A549 (cell line): ENCODE measurements at regions not wholly inside any gene's neighbourhood (a gene's known extent, or its start where the extent isn't known, plus 50 kb on each side); places are given as distances from the start of the nearest gene placed in this dataset.
"Not testable (repeated sequence)": the region's sequence is repeated elsewhere in the genome, so short reads cannot be mapped to it uniquely, and the experiment has no call there.

Experiments used
- CHD2 ChIP-seq: fragments of 150-350 bp; IDR thresholded peaks from 2 replicates; pipeline ENCODE4 v1.6.1; 2014; ENCODE audit warnings: low read length; ENCODE audit not compliant: partially characterized antibody
- CTCF ChIP-seq: fragments of >200 bp; sonication (Bioruptor Twin); formaldehyde crosslinking; IDR thresholded peaks from 3 replicates; pipeline ENCODE4 v1.5.1; 2016
- EP300 ChIP-seq, 2 experiments: fragments of >200 bp; sonication (Bioruptor Twin); formaldehyde crosslinking; IDR thresholded peaks; 2 replicates in 1 of 2; 3 replicates in 1 of 2; pipeline ENCODE4 v1.6.1; 2016 to 2017
- JUNB ChIP-seq: fragments of >200 bp; sonication (Bioruptor Twin); formaldehyde crosslinking; IDR thresholded peaks from 2 replicates; pipeline ENCODE4 v1.6.1; 2016
- MAX ChIP-seq: IDR thresholded peaks from 2 replicates; pipeline ENCODE4 v1.6.1; 2012
- MAZ ChIP-seq: fragments of 150-350 bp; IDR thresholded peaks from 2 replicates; pipeline ENCODE4 v1.6.1; 2014; ENCODE audit warnings: antibody characterized with exemption, low read depth, low read length, borderline replicate concordance
- POLR2A ChIP-seq: IDR thresholded peaks from 2 replicates; pipeline ENCODE4 v1.6.1; 2012; ENCODE audit warnings: mild to moderate bottlenecking, low read length
- RAD21 ChIP-seq, 2 experiments: fragments of >200 bp in 1 of 2; sonication (Bioruptor Twin) in 1 of 2; formaldehyde crosslinking in 1 of 2; IDR thresholded peaks in 1 of 2; conservative IDR thresholded peaks in 1 of 2; 2 replicates in 1 of 2; 3 replicates in 1 of 2; pipeline ENCODE4 v1.6.1; 2012 to 2018; ENCODE audit warnings: inconsistent platforms in 1 of 2
- RFX5 ChIP-seq: fragments of 450-650 bp; IDR thresholded peaks from 2 replicates; pipeline ENCODE4 v1.7.1; 2014; ENCODE audit warnings: antibody characterized with exemption, mild to moderate bottlenecking, moderate library complexity
- SMC3 ChIP-seq: fragments of >200 bp; sonication (Bioruptor Twin); formaldehyde crosslinking; IDR thresholded peaks from 3 replicates; pipeline ENCODE4 v1.6.1; 2018; ENCODE audit warnings: inconsistent platforms
- ZFP36 ChIP-seq: fragments of 450-650 bp; IDR thresholded peaks from 2 replicates; pipeline ENCODE4 v1.6.1; 2014; ENCODE audit warnings: borderline replicate concordance; ENCODE audit not compliant: partially characterized antibody
- ZNF302 ChIP-seq: fragments of 250-450 bp; sonication (Bioruptor Pico); IDR thresholded peaks from 2 replicates; pipeline ENCODE4 v1.9.0; 2021; ENCODE audit warnings: inconsistent platforms, mild to moderate bottlenecking, moderate library complexity

GRCh38 chr5:174586163-174586562 lies 138.2 kb upstream of the MSX2 start:
- TF ChIP-seq CTCF; SMC3; CHD2; EP300 (IDR thresholded peaks at IDR 0.05); JUNB; RAD21 (conservative IDR thresholded peaks at IDR 0.05 in 1 of 2, IDR thresholded peaks at IDR 0.05 in 1 of 2); MAZ; ZFP36; POLR2A; RFX5; ZNF302 (CRISPR knock-in tag); MAX: not testable (repeated sequence)
